Thyroid gland (tissue), 4 donors: ENCODE measurements at regions not wholly inside any gene's neighbourhood (a gene's known extent, or its start where the extent isn't known, plus 50 kb on each side); places are given as distances from the start of the nearest gene placed in this dataset.

Experiments used
- DNase-seq, 2 donors: peaks; one replicate each; pipeline ENCODE4 v3.0.0-alpha.2; 2019
- H3K27ac ChIP-seq, 3 donors: fragments of 200-600 bp; sonication (generic); 1 replicate in 2 of 3; 2 replicates in 1 of 3; pipeline ENCODE4 v1.5.1; 2016 to 2019; ENCODE audit warnings: mild to moderate bottlenecking in 1 of 3, moderate library complexity in 1 of 3
- H3K27me3 ChIP-seq: fragments of 200-600 bp; sonication (generic); one replicate; pipeline ENCODE4 v1.5.1; 2019
- H3K36me3 ChIP-seq, 2 donors: fragments of 200-600 bp; sonication (generic); one replicate each; pipeline ENCODE4 v1.5.1; 2016 to 2019
- H3K4me1 ChIP-seq, 2 donors: fragments of 200-600 bp; sonication (generic); one replicate each; pipeline ENCODE4 v1.5.1; 2017 to 2019
- H3K4me3 ChIP-seq, 3 donors: fragments of 200-600 bp; sonication (generic); replicated peaks in 1 of 3; 1 replicate in 2 of 3; 2 replicates in 1 of 3; pipeline ENCODE4 v1.5.1; 2016; ENCODE audit warnings: mild to moderate bottlenecking in 1 of 3
- H3K9me3 ChIP-seq: fragments of 200-600 bp; sonication (generic); one replicate; pipeline ENCODE4 v1.5.1; 2017
- POLR2A ChIP-seq, 2 donors: fragments of 450-650 bp; IDR thresholded peaks; one replicate each; pipeline ENCODE4 v1.6.1; 2017; ENCODE audit warnings: antibody characterized with exemption in 2 of 2, mild to moderate bottlenecking in 2 of 2, moderate library complexity in 1 of 2
- WGBS, 2 donors: methylation state at CpG; one replicate each; pipeline ENCODE4 v1.1.5; 2017; 5-methylcytosine and 5-hydroxymethylcytosine counted together
- intact Hi-C: fragments of 100-400 bp; cut with DNase I; formaldehyde crosslinking; loops from one replicate; pipeline ENCODE4 v1.15.1; 2023
- TF ChIP-seq, protein P1 (sequence below), 6 experiments: fragments of 200-600 bp in 3 of 6; fragments of 450-650 bp in 3 of 6; sonication (generic) in 3 of 6; IDR thresholded peaks; one replicate each; pipeline ENCODE4 v1.5.1; 2016 to 2019; ENCODE audit warnings: antibody characterized with exemption in 6 of 6, mild to moderate bottlenecking in 2 of 6, inconsistent platforms in 1 of 6, moderate library complexity in 1 of 6

DNA sequence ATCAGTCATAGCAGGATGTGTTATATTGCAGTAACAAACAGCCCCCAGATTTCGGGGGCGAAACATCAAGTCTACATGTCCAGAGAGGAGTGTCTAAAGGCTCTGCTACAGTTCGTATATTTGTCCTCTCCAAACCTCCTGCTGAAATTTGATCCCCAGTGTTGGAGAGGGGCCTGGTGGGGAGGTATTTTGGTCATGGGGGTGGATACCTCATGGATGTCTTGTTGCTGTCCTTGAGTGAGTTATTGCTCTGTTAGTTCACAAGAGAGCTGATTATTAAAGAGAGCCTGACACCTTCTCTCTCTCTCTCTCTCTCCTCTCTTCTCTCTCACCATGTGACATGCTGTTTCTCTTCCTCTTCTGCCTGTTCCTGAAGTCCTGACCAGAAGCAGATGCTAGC, 343.7 kb downstream of the TCERG1L start:
- intact Hi-C loops: no loop called here
- WGBS, 2 donors: 57 to 67% methylated on average over 3 of the region's 3 CpGs
- Histone ChIP-seq H3K4me3 (no peak overlapping the region), H3K4me1 (no peaks in the 10 kb centered on the region), H3K27ac (no peak overlapping the region), H3K36me3 (no peaks in the 10 kb centered on the region), H3K27me3 (no peaks in the 10 kb centered on the region), H3K9me3 (no peaks in the 10 kb centered on the region)
- no peak for TF ChIP-seq POLR2A (IDR thresholded peaks at IDR 0.05)
- TF ChIP-seq, protein P1, sequence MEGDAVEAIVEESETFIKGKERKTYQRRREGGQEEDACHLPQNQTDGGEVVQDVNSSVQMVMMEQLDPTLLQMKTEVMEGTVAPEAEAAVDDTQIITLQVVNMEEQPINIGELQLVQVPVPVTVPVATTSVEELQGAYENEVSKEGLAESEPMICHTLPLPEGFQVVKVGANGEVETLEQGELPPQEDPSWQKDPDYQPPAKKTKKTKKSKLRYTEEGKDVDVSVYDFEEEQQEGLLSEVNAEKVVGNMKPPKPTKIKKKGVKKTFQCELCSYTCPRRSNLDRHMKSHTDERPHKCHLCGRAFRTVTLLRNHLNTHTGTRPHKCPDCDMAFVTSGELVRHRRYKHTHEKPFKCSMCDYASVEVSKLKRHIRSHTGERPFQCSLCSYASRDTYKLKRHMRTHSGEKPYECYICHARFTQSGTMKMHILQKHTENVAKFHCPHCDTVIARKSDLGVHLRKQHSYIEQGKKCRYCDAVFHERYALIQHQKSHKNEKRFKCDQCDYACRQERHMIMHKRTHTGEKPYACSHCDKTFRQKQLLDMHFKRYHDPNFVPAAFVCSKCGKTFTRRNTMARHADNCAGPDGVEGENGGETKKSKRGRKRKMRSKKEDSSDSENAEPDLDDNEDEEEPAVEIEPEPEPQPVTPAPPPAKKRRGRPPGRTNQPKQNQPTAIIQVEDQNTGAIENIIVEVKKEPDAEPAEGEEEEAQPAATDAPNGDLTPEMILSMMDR (IDR thresholded peaks at IDR 0.05): no peak
- no peak for DNase-seq

DNA sequence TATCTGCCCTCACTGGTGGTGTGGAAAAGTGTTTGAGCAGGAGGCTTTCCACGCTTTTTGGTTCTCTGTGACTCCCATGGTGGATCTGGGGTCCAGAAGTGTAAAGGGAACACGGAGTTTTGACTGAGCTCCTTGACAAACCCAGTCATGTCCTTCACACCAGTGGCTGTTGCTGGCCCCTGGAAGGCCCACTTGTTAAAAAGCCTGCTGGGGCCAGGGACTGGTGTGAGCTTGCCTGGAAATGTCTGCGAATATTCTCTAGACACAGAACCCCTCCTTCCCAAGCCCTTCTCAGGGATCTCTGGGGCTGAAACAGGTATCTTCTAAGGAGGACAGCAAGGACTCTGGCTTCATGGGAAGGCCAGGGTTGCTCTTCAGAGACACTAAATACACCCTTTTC, 343.0 kb downstream of the TCERG1L start:
- intact Hi-C loops: no loop called here
- Histone ChIP-seq H3K9me3 (no peaks in the 10 kb centered on the region), H3K4me1 (no peaks in the 10 kb centered on the region), H3K27ac (no peak overlapping the region), H3K4me3 (no peak overlapping the region), H3K36me3 (no peaks in the 10 kb centered on the region), H3K27me3 (no peaks in the 10 kb centered on the region)
- DNase-seq: no peak
- TF ChIP-seq POLR2A (IDR thresholded peaks at IDR 0.05): no peak
- TF ChIP-seq, protein P1 (IDR thresholded peaks at IDR 0.05): no peak
- WGBS, 2 donors: 62 to 69% methylated on average over 3 of the region's 3 CpGs

DNA sequence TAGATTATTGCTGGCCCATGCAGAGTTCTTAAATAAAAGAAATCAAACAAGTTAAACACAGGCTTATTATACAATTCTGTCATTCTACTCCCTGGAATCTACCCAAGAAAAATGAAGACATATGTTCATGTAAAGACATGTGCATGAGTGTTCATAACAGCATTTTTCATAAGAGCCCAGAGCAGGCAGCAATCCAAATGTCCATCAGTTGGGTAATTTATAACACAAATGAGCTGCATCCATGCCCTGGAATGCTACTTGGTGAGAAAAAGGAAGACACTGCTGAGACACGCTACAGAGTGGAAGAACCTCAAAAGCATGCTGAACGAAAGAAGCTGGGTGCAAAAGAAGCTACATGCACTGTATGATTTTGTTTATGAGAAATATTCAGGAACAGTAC, 342.6 kb downstream of the TCERG1L start:
- Histone ChIP-seq H3K4me1 (no peaks in the 10 kb centered on the region), H3K4me3 (no peak overlapping the region), H3K27ac (no peak overlapping the region), H3K36me3 (no peaks in the 10 kb centered on the region), H3K27me3 (no peaks in the 10 kb centered on the region), H3K9me3 (no peaks in the 10 kb centered on the region)
- intact Hi-C loops: no loop called here
- no peak for DNase-seq
- 79 to 85% methylated on average over 2 of the region's 2 CpGs for WGBS, 2 donors
- no peak for TF ChIP-seq POLR2A (IDR thresholded peaks at IDR 0.05)
- TF ChIP-seq, protein P1 (IDR thresholded peaks at IDR 0.05): no peak

DNA sequence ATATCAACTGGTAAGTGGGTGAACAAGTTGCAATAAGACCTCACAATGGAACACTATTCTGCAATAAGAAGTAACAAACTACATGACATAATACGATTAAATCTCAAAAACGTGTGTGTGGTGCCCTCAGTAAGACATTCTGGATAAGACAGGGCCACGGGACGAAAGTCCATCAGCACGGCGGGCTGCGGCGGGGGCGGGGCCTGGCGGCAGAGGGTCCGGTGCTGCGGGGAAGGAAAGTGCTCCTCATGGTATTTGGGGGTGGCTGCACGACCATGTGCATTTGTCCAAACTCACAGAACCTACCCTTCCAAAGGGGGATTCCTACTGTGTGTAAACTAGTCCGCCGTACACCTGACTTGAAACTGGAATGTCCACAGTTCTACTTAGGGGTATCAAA, 341.8 kb downstream of the TCERG1L start:
- TF ChIP-seq POLR2A (IDR thresholded peaks at IDR 0.05): no peak
- TF ChIP-seq, protein P1 (IDR thresholded peaks at IDR 0.05): no peak
- no peaks in the 10 kb centered on the region for H3K27me3 ChIP-seq
- no peak overlapping the region for H3K4me3 ChIP-seq
- no peaks in the 10 kb centered on the region for H3K4me1 ChIP-seq
- H3K9me3 ChIP-seq: no peaks in the 10 kb centered on the region
- intact Hi-C loops: no loop called here
- H3K27ac ChIP-seq: no peak overlapping the region
- no peaks in the 10 kb centered on the region for H3K36me3 ChIP-seq
- no peak for DNase-seq
- WGBS, 2 donors: 90 to 92% methylated on average over 15 of the region's 15 CpGs

DNA sequence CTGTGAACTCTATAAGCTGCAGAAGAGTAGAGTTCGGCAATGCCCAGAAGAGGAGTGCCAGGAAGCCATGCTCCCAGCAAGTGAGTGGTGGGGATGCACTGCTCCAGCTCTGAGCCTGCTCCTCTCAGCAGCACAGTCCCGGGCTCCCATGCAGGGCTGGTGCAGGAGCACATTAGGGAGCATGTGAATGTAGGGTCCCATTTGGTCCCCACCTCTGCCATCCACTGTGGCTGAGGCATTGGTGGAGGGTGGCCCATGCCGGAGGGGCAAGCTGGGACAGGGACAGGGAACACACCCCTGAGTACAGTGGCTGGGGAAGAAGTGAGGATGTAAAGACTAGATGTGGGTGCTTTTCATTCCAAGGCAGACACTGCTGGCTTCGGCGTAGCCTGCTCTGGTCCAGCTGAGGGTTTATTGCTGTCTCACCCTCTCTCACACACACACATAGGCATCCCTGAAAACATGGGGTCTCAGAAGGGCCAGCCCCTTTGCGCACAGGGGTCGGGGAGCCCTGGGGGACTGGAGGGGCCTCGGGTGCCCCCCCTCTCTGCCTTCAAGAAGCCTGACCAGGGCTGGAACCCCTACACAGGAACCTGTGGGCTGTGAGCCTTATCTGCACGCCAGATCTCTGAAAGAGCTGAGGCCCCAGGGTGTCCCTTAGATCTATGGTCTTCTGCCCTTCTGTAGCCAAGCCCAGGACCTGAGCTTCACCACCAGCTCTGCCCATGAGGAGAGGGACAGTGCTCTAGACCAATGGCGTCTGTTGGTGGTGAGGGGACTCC, 341.0 kb downstream of the TCERG1L start:
- no peak for DNase-seq
- Histone ChIP-seq H3K9me3 (no peaks in the 10 kb centered on the region), H3K36me3 (no peaks in the 10 kb centered on the region), H3K27ac (no peak overlapping the region), H3K4me3 (no peak overlapping the region), H3K4me1 (no peaks in the 10 kb centered on the region), H3K27me3 (no peaks in the 10 kb centered on the region)
- WGBS, 2 donors: 88 to 92% methylated on average over 5 to 8 of the region's 10 CpGs
- intact Hi-C loops: no loop called here
- TF ChIP-seq POLR2A (IDR thresholded peaks at IDR 0.05): no peak
- TF ChIP-seq, protein P1 (IDR thresholded peaks at IDR 0.05): no peak
